ENCODE measurements at regions not wholly inside any gene's neighbourhood (a gene's known extent, or its start where the extent isn't known, plus 50 kb on each side); places are given as distances from the start of the nearest gene placed in this dataset.

DNA sequence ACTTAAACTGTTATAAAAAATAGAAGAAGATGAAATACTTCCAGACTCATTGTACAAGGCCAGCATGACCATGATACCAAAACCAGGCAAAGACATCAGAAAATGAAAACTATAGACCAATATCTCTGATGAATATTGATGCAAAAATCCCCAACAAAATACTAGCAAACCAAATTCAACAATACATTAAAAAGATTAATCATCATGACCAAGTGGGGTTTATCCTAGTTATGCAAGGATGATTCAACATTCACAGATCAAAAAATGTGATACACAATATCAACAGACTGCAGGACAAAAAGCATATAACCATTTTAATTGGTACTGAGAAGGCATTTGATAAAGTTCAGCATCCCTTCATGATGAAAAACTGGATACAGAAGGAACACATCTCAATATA is 824.5 kb upstream of the RAG2 start:
- DNase-seq (ENCODE audit: missing footprints) = no peak
- intact Hi-C loops (cut with DNase I) = no loop called here
- ATAC-seq = no peak

DNA sequence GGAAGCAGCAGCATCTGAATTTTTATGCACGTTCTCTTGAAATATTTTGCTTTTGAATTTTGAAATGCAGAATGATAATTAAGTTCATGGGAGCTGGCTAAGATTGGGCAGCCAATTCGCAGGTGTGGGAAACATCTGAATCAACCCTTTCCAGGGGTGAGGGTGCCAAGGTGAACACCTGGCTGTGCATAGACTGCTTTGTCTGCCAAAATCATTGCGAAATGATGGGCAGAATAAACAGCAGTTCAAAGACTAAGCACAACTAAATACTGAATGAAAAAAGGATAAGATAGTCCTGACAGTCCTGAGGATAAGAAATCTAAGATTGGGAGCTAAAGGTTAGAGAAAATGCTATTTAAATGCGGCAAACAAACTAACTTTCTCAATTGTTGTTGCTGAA is 813.3 kb upstream of the RAG2 start:
- DNase-seq (ENCODE audit: missing footprints) = no peak
- intact Hi-C loops (cut with DNase I) = no loop called here
- no peak for ATAC-seq

DNA sequence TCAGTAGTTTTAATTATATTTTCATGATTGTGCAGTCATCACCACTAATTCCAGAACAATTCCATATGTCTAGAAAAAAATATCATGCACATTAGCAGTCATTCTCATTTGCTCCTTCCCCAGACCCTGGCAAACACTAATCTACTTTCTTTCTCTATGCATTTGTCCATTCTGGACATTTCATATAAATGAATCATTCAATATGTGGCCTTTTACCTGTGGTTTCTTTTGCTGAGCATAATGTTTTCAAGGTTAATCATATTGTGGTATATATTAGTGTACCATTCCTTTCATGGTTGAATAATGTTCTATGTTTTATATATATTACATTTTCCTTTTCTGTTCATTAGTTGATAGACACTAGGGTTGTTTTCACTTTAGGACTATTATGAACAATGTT is 811.1 kb upstream of the RAG2 start:
- intact Hi-C loops (cut with DNase I) = no loop called here
- no peak for ATAC-seq
- DNase-seq (ENCODE audit: missing footprints) = no peak

DNA sequence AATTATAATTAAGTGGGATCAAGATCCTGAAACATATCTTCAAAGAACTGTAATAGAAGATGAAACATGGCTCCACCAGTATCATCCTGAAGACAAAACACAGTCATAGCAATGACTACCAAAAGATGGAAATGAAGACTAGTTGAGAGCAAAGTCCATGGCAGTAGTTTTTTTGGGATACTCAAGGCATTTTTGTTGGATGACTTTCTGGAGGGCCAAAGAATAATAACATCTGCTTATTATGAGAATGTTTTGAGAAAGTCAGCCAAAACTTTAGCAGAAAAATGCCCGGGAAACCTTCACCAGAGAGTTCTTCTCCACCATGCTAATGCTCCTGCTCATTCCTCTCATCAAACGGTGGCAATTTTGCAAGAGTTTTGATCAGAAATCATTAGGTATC is 809.4 kb upstream of the RAG2 start:
- intact Hi-C loops (cut with DNase I) = no loop called here
- no peak for DNase-seq (ENCODE audit: missing footprints)

DNA sequence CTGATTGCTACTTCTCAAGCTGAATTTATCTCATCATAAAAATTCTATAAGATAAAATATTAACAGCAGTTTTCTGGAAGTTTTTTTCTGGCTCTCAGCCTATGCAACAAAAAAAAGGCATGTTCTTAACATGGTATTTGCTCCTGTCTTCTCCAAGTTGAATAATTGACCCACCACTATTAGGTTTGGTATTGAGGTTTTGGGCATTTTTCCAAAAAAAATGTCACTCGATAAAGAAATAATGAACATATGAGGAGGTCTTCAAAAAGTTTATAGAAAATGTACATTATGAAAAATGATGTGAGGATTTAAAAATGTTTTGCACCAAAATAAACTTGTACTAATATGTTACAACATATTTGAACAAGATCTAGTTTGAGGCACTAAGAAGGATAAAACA is 808.6 kb upstream of the RAG2 start:
- intact Hi-C loops (cut with DNase I) = no loop called here
- DNase-seq (ENCODE audit: missing footprints) (no peak), ATAC-seq (no peak)

More for the DNA sequence above, 809.4 kb upstream of the RAG2 start:
- no peak for ATAC-seq

DNA sequence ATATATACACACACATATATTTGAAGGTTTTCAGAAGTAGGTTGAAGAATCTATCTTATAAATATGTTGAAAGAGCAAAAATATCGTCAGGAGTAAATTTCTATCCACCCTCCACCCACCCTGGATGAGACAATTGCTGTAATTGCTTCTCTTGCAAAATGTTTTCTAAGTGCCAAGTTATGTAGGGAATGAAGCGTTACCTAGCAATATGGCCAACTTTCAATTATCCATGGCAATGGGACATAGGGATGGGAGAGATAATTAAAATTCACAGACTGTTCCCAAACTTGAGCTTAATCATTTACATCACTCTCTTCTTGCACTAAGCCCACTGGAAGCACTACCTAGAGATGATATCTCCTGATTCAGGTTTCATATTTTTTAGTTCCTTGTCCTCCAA is 806.2 kb upstream of the RAG2 start:
- ATAC-seq (no peak), DNase-seq (ENCODE audit: missing footprints) (no peak)
- intact Hi-C loops (cut with DNase I) = no loop called here

DNA sequence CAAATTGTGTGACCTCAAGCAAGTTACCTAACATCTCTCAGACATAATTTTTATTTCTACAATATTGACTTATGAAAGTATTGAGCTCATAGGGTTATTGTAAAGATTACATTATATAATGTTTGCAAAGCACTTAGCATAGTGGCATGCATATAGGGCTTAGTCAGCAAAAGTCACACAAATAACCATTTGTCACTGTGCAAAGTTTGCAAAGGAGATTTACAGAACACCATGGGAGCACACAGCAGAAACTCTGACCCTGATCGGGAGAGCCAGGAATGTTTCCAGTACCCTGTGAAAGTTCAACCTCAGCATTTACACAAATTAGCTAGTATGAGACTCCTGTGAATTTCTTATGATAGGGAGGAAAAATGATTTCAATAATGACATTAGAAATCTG is 804.6 kb upstream of the RAG2 start:
- intact Hi-C loops (cut with DNase I) = no loop called here
- DNase-seq (ENCODE audit: missing footprints) (no peak), ATAC-seq (no peak)

DNA sequence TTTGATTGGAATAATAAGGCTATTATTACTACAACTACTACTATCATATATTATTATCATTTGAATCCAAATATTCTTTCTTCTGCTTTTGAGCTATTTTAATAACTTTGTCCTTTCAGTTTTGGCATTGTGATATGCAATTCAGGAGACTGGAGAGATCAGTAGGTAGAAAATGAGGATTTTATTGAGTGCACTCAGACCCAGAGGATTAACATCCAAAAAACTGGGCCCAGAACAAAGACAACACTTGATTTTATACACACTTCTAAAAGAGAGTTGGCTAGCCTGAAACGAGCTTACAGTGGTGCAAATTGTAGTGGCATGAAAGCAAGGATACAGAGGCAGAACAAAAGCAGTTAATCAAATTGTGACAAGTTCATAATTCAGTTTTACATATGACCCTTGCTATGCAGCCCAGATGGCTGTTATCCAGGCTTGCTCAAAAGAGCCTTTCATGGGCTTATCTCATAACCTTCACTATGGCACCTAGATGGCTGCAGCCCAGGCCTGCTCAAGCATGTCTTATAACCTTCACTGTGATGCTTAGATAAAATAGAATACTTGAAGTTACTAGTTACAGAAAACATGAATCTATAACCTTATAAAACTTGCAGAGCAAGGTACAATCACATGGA is 796.3 kb upstream of the RAG2 start:
- intact Hi-C loops (cut with DNase I) = no loop called here

DNA sequence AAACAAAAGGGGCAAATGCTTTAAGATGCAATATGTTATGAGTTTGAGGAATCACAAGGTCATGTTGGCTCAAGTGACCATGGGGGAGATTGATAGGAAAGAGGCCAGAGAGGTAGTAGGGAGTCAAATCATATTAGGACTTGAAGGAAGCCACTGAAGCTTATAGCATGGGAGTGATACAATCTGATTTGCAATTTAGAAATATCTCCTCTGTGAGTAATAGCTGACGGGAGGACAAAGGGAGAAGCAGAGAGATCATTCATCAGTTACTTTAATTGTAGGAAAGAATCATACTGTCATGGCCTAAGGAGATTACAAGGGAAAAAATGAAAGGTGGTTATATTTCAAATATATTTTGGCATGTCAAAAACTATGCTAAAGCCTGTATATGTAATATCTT is 793.6 kb upstream of the RAG2 start:
- intact Hi-C loops (cut with DNase I) = no loop called here
- ATAC-seq (no peak), DNase-seq (ENCODE audit: missing footprints) (no peak)

More for the DNA sequence above, 796.3 kb upstream of the RAG2 start:
- no peak for DNase-seq (ENCODE audit: missing footprints)
- ATAC-seq = no peak

DNA sequence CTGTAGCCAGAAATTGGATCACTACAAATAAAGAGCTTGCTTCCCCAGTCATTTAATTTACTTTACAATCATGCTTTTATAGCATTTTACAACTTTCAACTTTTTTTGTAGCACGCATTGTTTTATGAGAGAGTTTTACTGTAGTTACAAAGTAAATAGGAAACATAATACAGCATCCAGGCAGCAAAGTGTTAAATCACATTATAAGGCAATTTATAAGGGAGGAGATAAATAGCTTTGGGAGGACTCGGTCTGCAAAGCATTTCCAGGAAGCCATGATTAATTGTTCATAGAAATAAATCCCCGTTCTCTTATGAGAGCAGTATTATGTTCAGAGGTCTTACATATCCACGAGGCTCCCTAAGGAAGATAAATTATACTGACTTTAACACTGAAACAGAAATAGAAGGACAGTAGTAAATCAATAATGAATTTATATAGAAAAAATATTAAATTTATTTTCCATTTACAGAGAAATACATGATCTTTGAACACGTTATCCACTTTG is 792.6 kb upstream of the RAG2 start:
- DNase-seq (ENCODE audit: missing footprints) (no peak), ATAC-seq (no peak)
- intact Hi-C loops (cut with DNase I) = no loop called here

DNA sequence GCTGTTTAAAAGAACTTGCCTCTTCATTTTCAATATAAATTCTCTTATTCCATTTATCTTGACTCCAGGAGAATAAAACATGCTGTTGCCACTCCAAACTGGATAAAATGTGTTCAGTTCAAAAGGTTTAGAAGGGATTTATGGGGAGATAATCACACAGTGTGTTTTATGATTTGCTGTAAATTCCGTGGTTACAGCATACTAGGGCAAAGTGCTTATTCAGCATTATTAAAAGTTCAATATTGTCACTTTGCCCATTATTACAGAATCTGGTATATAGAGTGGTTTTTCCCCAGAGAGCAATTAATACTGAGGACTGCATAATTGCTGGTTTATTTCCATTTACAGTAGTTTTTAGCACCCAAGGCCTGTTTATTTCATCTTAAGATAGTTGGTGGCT is 780.9 kb upstream of the RAG2 start:
- DNase-seq (ENCODE audit: missing footprints) = no peak
- intact Hi-C loops (cut with DNase I) = no loop called here
- no peak for ATAC-seq

DNA sequence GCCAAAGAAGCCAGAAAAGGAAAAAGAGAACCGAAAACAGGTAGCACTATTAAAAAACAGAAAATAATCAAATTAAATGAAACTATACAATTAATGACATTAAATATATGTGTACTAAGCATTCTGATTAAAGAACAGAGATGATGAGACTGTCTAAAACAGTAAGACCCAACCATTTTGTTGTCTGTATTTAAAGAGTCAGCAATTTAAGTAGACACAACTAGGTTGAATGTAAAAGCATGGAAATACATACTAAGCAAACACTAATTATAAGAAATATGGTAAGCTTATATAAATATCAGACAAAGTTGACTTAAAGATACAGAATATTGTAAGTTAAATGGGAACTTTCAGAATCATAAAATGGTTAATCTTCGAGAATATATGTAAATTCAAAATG is 774.6 kb upstream of the RAG2 start:
- no peak for DNase-seq (ENCODE audit: missing footprints)
- intact Hi-C loops (cut with DNase I) = no loop called here
- ATAC-seq = no peak

DNA sequence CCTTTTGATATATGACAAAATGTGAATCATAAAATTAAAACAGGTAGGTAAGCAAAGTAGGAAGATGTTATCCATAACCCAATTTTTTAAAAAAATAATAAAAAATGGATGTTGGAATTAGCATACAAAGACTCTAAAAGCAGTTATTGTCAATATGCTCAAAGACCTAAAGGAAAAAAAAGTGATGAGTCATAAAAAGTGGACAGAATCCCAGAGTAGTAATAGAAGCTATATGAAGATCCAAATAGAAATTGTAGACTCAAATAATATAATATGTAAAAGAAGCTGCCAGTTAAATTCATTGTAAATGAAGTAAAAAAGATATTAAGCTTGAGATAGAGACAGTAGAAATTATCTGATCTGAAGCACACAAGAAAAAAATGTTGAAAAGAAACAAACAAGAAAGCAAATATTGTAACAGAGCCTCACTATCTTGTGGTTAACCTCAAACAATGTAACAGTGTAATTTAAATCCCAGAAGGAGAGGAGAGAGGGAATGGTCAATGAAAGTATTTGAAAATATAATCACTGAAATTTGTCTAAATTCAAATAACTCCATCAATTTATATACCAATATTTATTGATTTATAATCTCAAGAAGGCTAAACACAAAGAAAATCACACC is 773.4 kb upstream of the RAG2 start:
- DNase-seq (ENCODE audit: missing footprints) (no peak), ATAC-seq (no peak)
- intact Hi-C loops (cut with DNase I) = no loop called here

DNA sequence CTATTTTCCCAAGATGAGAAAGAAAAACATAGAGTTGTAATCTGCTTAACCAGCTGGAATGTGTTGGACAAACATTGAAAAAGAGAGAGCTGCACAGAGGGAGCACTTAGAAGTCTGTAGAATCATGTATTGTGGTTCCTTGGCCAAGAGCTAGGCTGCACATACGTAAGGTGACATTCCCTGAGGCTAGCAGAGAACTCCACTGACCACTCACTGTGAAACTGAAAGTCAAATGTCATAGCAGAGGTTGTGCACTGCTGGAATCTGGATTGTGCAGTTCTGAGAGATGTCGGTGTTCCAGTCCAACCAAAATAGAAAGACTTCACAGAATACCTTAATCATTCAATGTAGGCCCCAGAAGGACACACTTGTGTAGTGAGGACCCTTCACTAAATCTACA is 772.8 kb upstream of the RAG2 start:
- intact Hi-C loops (cut with DNase I) = no loop called here
- no peak for ATAC-seq
- DNase-seq (ENCODE audit: missing footprints) = no peak

DNA sequence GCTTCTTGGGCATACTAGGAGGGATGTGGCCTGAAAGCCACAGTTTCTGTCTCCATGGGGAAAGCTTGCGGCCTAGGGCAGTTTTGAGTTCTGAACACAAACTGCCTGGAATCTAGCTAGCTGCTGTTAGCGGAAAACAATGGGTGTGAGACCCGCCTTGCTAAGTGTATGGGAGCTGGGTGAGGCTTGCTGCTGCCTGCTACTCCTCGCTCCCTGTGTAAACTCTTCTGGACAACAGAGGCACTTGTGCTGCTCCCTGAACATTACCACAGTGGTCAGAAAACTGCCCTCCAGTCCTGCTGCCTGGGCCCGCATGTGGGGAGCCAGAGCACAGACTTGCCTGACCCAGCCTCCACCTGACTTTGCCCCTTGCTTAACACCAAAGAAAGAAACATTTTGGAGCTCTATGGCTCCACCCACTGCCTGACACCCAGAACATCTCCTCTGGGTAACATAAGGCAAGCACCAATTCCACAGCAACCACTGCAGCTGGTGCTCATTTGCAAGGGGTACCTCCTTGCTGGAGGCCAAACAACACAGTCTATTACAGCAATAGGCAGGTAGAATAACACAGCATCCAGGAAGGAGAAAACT is 766.3 kb upstream of the RAG2 start:
- no peak for DNase-seq (ENCODE audit: missing footprints)
- no peak for ATAC-seq
- intact Hi-C loops (cut with DNase I) = no loop called here

DNA sequence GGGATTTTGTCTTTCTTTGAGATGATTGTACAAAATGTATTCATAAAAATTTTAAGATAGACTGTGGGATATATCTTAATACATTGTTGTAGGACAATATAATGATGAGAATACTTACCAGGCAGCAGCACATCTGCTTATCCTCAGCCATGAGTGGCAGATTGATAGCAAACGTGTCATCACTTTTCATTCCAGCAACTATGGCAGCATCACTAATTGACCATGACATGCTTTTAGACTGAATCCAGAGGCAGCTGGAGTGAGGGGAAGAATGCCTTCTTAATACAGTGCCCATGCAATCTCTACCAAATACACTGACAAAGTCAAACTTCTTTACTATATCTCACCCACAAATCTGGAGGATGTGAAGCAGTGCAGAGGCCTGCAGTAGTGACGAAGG is 755.2 kb upstream of the RAG2 start:
- ATAC-seq = no peak
- intact Hi-C loops (cut with DNase I) = no loop called here
- DNase-seq (ENCODE audit: missing footprints) = no peak

DNA sequence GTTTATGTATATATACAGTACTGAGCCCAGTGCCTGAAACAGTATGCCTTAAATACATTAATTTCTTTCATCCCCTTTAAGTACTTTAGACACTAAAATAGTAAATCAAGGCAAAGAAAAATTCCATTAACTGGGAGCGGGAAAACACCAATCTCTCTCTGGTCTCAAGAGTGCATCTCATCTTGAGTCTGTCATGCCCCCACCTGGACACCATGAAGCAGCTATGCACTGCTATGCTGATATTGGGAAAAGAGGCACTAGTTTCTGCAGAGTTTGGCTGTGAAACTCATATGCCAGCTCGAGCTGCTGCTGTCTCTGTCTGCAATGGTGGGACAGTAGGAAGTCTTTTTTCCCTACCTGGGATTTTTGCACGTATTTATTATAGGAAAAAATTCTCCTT is 754.4 kb upstream of the RAG2 start:
- DNase-seq (ENCODE audit: missing footprints) (no peak), ATAC-seq (no peak)
- intact Hi-C loops (cut with DNase I) = no loop called here

DNA sequence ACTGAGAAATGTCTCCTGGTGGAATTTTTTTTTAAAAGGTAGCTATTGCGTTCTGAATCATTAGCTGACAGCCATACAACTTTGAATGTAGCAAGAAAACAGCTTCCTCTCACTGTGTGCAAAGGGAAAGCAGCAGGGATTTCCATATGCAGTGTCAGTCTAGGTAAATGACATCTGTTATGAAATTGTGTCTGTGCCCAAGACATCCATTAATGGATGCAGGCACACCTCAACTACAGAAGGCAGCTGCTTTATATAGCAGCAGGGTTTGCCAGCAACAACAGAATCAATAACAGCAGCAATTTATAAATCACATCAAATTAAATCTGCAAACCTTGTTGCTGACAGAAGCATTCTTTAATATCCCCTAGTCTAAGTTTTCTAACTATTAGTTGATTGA is 745.3 kb upstream of the RAG2 start:
- ATAC-seq (no peak), DNase-seq (ENCODE audit: missing footprints) (no peak)
- intact Hi-C loops (cut with DNase I) = no loop called here

DNA sequence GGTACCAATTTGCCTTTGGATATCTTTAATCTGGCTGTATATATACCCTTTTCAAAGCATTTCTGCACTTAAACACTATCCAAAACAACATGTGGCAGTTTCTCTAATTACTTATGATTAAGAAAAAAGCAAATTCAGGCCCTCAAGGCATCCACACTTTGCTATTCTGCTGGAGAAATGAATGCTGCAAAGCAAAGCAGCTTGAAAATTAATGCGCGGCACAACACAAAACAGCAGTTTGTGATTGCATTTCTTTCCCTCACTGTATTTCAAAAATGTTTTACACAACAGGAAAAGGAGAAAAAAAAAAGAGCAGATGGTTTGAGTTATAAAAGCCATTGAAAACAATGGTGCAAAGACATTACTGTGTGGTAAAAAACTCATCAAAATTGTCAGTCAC is 738.4 kb upstream of the RAG2 start:
- ATAC-seq = no peak

DNA sequence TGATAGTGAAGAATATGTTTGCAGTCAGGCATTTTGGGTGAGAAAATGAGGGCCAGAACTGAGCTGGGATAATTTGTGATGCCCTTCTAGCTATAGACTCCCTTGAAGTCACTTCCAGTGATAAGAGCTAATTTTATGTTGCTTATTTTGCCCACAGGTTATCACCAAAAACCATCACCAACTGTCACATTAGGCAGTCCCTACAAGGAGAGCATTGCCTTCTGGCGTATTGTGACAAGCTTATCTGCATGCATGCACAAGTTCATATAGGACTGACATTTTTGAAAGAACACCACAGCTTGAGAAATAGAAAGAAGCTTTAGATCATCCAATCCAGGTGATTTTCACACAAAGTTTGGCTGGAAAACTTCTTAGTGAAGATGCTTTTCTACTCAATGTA is 735.3 kb upstream of the RAG2 start:
- no peak for ATAC-seq
- intact Hi-C loops (cut with DNase I) = no loop called here
- no peak for DNase-seq (ENCODE audit: missing footprints)

More for the DNA sequence above, 738.4 kb upstream of the RAG2 start:
- no peak for DNase-seq (ENCODE audit: missing footprints)
- intact Hi-C loops (cut with DNase I) = no loop called here

DNA sequence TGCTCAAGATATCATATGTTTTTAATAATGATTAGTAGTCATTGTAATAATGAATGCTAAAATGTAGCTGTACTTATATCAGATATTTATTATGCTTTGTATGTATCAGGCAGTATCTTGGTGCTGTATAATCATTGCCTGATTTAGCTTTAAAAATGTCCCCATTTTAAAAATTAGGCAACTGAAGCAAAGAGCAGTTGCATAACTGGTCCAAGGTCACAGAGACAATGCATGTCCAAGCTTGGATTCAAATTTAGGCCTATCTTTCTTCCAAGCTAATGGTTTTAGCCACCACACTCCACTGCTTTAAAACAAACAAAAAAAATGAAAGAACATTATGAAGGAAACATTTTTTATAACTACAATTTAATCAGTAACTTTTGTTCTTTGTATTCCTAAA is 725.8 kb upstream of the RAG2 start:
- ATAC-seq (no peak), DNase-seq (ENCODE audit: missing footprints) (no peak)
- intact Hi-C loops (cut with DNase I) = no loop called here

Data from Right ventricle myocardium inferior (tissue), 1 donor.